Cardiac muscle cell (in vitro differentiated cells and primary cell): ENCODE measurements at regions not wholly inside any gene's neighbourhood (a gene's known extent, or its start where the extent isn't known, plus 50 kb on each side); places are given as distances from the start of the nearest gene placed in this dataset.
"Not testable (repeated sequence)": the region's sequence is repeated elsewhere in the genome, so short reads cannot be mapped to it uniquely, and the experiment has no call there.

Experiments
- DNase-seq, 2 donors: peaks; one replicate each; pipeline versions ENCODE4 v3.0.0 to v3.0.0-alpha.2; 2010 to 2017; ENCODE audit warnings: low read depth in 1 of 2, low spot score in 1 of 2
- H3K27ac ChIP-seq: fragments of 200-600 bp; sonication (generic); 2 replicates; pipeline ENCODE4 v1.5.1; 2016
- H3K27me3 ChIP-seq: fragments of 200-600 bp; sonication (generic); 2 replicates; pipeline ENCODE4 v1.6.0; 2016; ENCODE audit warnings: control low read depth
- H3K36me3 ChIP-seq: fragments of 200-600 bp; sonication (generic); 2 replicates; pipeline ENCODE4 v1.5.1; 2016; ENCODE audit warnings: control low read depth
- H3K4me1 ChIP-seq: fragments of 200-600 bp; sonication (generic); 2 replicates; pipeline ENCODE4 v1.8.1; 2017; ENCODE audit warnings: low read depth, mild to moderate bottlenecking, mixed run types
- H3K4me3 ChIP-seq: fragments of 200-600 bp; sonication (generic); 2 replicates; pipeline ENCODE4 v1.5.1; 2016; ENCODE audit warnings: mild to moderate bottlenecking
- H3K9me3 ChIP-seq: fragments of 200-600 bp; sonication (generic); 2 replicates; pipeline ENCODE4 v1.5.1; 2017; ENCODE audit warnings: low read depth, mild to moderate bottlenecking, control low read depth
- TF ChIP-seq, protein P1 (sequence below): IDR thresholded peaks from 2 replicates; pipeline ENCODE4 v1.5.1; 2012; ENCODE audit warnings: low read depth, mild to moderate bottlenecking, low read length

DNA sequence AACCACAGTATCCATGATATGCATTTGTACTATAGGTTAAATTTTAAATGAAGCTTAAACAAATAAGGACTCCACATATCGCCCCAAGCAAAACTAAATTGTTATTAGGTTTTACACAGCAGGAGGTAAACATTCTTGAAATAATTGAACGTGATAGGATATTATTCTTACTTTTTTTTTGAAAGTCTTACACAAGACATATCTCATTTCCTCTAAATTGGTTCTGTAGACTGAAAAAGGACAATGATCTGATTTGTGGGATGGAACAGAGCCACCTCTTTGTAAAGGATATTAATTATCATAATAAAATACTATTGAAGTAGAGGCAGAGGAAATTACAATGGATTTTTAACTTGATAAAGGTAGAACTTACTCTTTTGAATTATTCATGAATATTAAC is 155.1 kb upstream of the SEMA3D start:
- Histone ChIP-seq H3K27me3 (no peaks in the 10 kb centered on the region), H3K4me1 (no peaks in the 10 kb centered on the region), H3K27ac (no peak overlapping the region), H3K9me3 (no peaks in the 10 kb centered on the region), H3K36me3 (no peaks in the 10 kb centered on the region), H3K4me3 (no peak overlapping the region)
- TF ChIP-seq, protein P1, sequence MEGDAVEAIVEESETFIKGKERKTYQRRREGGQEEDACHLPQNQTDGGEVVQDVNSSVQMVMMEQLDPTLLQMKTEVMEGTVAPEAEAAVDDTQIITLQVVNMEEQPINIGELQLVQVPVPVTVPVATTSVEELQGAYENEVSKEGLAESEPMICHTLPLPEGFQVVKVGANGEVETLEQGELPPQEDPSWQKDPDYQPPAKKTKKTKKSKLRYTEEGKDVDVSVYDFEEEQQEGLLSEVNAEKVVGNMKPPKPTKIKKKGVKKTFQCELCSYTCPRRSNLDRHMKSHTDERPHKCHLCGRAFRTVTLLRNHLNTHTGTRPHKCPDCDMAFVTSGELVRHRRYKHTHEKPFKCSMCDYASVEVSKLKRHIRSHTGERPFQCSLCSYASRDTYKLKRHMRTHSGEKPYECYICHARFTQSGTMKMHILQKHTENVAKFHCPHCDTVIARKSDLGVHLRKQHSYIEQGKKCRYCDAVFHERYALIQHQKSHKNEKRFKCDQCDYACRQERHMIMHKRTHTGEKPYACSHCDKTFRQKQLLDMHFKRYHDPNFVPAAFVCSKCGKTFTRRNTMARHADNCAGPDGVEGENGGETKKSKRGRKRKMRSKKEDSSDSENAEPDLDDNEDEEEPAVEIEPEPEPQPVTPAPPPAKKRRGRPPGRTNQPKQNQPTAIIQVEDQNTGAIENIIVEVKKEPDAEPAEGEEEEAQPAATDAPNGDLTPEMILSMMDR, result no peak
- no peak for DNase-seq

DNA sequence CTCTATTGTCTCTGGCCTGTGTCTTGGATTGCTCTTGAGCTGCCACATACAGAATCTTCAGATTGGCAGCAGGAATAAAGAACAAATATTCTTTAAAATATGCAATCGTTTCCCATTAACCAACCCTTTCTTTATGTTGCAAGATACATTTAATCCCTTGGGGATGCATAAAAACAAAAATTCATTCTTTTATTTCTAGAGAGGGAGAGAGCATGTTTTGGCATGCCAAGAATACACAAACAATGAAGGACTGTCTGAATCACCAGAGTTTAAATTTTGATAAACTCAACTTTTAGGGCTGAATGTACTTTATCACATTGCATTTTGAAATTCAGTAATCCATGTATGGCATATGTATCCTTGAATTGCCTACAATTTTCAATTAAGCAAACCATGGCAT is 154.3 kb upstream of the SEMA3D start:
- Histone ChIP-seq H3K9me3 (no peaks in the 10 kb centered on the region), H3K4me3 (no peak overlapping the region), H3K27me3 (no peaks in the 10 kb centered on the region), H3K4me1 (no peaks in the 10 kb centered on the region), H3K27ac (no peak overlapping the region), H3K36me3 (no peaks in the 10 kb centered on the region)
- TF ChIP-seq, protein P1, result no peak
- no peak for DNase-seq

DNA sequence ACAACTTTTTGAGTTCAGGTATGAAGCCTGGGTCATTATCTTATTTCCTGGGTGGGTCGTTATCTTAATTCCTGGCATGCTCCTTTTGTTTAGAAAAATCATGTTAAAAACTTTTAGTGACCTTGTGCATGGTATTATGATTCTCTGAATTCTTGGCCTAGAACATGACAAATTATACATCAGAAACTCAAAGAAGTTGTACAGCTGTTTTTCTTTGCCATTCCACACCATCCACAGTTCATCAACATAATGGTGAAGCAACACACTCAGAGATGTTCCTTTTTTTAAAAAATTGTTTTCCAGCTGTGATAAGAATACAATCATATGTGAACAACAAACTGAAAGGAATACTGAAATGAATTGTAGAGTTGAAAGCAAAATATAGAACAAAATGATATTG is 149.2 kb upstream of the SEMA3D start:
- Histone ChIP-seq H3K27me3 (no peaks in the 10 kb centered on the region), H3K36me3 (no peaks in the 10 kb centered on the region), H3K27ac (no peak overlapping the region), H3K4me3 (no peak overlapping the region), H3K9me3 (no peaks in the 10 kb centered on the region), H3K4me1 (no peaks in the 10 kb centered on the region)
- no peak for DNase-seq
- TF ChIP-seq, protein P1, result no peak

DNA sequence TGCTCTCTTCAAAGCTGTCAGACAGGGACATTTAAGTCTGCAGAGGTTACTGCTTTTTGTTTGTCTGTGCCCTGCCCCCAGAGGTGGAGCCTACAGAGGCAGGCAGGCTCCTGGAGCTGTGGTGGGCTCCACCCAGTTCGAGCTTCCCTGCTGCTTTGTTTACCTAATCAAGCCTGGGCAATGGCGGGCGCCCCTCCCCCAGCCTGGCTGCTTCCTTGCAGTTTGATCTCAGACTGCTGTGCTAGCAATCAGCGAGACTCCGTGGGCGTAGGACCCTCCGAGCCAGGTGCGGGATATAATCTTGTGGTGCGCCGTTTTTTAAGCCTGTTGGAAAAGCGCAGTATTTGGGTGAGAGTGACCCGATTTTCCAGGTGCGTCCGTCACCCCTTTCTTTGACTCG is 148.3 kb upstream of the SEMA3D start:
- H3K36me3 ChIP-seq, DNase-seq: not testable (repeated sequence)

DNA sequence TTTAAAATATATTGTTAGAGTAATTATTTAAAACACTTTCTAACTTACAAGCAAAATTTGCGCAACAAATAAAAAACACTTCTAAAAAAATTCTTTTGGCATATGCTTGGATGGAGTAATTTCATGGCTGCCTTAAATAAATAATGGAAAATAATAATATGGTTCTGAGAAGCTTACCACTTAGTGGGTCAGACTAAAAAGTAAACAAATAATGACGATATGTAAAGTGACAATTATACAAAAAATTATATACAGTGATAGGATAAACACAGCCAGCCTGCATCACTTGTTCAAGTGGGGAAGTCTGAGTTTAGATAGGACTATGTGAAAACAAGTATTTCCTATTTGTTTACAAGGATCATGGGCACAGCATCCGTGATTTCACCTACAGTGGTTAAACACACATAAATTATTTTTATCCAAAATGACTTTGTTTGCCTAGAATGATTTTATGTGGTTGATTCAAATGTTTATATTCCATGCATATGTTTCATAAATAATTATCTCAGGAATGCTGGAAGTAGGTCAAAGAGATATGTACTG is 141.7 kb upstream of the SEMA3D start:
- TF ChIP-seq, protein P1, result no peak
- H3K9me3 ChIP-seq, result no peaks in the 10 kb centered on the region
- H3K36me3 ChIP-seq, result no peaks in the 10 kb centered on the region
- no peak for DNase-seq
- H3K4me1 ChIP-seq, result no peaks in the 10 kb centered on the region
- no peaks in the 10 kb centered on the region for H3K27me3 ChIP-seq
- no peak overlapping the region for H3K4me3 ChIP-seq
- no peak overlapping the region for H3K27ac ChIP-seq

More for the DNA sequence above, 148.3 kb upstream of the SEMA3D start:
- H3K27ac ChIP-seq, H3K9me3 ChIP-seq, H3K27me3 ChIP-seq, H3K4me3 ChIP-seq, H3K4me1 ChIP-seq: not testable (repeated sequence)

DNA sequence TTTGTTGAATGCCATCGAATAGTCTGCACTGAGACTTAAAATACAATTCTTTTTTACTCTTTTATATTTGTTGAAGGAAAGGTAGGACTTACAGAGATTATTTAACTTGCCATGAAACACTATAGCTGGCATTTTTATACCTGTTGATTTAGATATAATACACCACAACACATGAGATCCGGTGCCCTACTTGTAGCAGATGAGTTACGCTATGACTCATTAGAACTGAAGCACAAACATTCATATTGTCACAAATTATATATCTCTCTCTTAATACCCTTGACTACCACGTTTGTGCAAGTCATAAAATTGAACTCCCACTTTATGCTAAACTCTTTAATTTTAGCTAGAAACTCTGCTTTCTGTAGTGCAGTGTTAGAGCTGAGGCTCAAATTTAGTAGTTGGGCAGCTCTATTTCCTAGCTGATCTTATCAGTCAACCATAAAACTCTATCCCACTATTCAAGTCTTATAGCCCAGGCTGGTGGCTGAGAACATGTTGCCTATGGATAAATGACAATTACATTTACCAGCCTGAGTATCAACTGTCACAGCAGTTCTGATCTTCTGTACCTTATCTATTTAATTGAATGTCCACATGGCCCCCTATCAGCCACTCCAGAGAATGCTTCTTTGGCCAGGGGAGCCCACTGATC is 137.4 kb upstream of the SEMA3D start:
- no peaks in the 10 kb centered on the region for H3K36me3 ChIP-seq
- H3K9me3 ChIP-seq, result no peaks in the 10 kb centered on the region
- no peak overlapping the region for H3K4me3 ChIP-seq
- no peaks in the 10 kb centered on the region for H3K27me3 ChIP-seq
- no peak overlapping the region for H3K27ac ChIP-seq
- H3K4me1 ChIP-seq, result peaks cover 8% of the 10 kb centered on the region
- TF ChIP-seq, protein P1, result no peak
- no peak for DNase-seq
